Spleen (tissue), 11 donors: ENCODE measurements at regions not wholly inside any gene's neighbourhood (a gene's known extent, or its start where the extent isn't known, plus 50 kb on each side); places are given as distances from the start of the nearest gene placed in this dataset.

Experiments used
- DNase-seq: peaks from one replicate; pipeline ENCODE4 v3.0.0-alpha.2; 2020
- H3K27ac ChIP-seq, 8 donors: fragments of 200-600 bp; sonication (generic) in 7 of 8; 1 replicate in 4 of 8; 2 replicates in 4 of 8; pipeline versions ENCODE4 v1.5.0 to v1.8.0; 2016 to 2021; ENCODE audit warnings: inconsistent platforms in 4 of 8, mild to moderate bottlenecking in 4 of 8, moderate library complexity in 1 of 8
- H3K27me3 ChIP-seq, 7 donors: fragments of 200-600 bp; sonication (generic) in 6 of 7; replicated peaks in 1 of 7; 1 replicate in 4 of 7; 2 replicates in 3 of 7; pipeline versions ENCODE4 v1.5.0 to v1.8.0; 2016 to 2021; ENCODE audit warnings: inconsistent platforms in 3 of 7, mild to moderate bottlenecking in 1 of 7
- H3K36me3 ChIP-seq, 6 donors: fragments of 200-600 bp; sonication (generic) in 5 of 6; 1 replicate in 4 of 6; 2 replicates in 2 of 6; pipeline versions ENCODE4 v1.5.0 to v1.8.0; 2016 to 2021; ENCODE audit warnings: inconsistent platforms in 2 of 6
- H3K4me1 ChIP-seq, 6 donors: fragments of 200-600 bp; sonication (generic) in 5 of 6; 1 replicate in 3 of 6; 2 replicates in 3 of 6; pipeline versions ENCODE4 v1.5.0 to v1.8.0; 2016 to 2021; ENCODE audit warnings: inconsistent platforms in 3 of 6
- H3K4me3 ChIP-seq, 8 donors: fragments of 200-600 bp; sonication (generic) in 7 of 8; 1 replicate in 4 of 8; 2 replicates in 4 of 8; pipeline versions ENCODE4 v1.5.0 to v1.8.0; 2016 to 2021; ENCODE audit warnings: inconsistent platforms in 4 of 8, mild to moderate bottlenecking in 4 of 8, moderate library complexity in 2 of 8
- H3K9me3 ChIP-seq, 8 donors: fragments of 200-600 bp; sonication (generic) in 7 of 8; 1 replicate in 4 of 8; 2 replicates in 4 of 8; pipeline versions ENCODE4 v1.5.0 to v1.8.0; 2016 to 2021; ENCODE audit warnings: inconsistent platforms in 4 of 8
- POLR2A ChIP-seq, 3 donors: fragments of 450-650 bp; IDR thresholded peaks; one replicate each; pipeline ENCODE4 v1.5.1; 2017; ENCODE audit warnings: antibody characterized with exemption in 3 of 3, mild to moderate bottlenecking in 1 of 3
- POLR2AphosphoS5 ChIP-seq, 3 donors: sonication (generic); formaldehyde crosslinking; IDR thresholded peaks; one replicate each; pipeline ENCODE4 v1.5.1; 2017; ENCODE audit warnings: antibody characterized with exemption in 3 of 3
- WGBS, 5 donors: extraction: QIAGEN DNeasy Blood & Tissue Kit in 3 of 5; methylation state at CpG; one replicate each; pipeline versions ENCODE4 v1.1.5 to v1.1.7; 2013 to 2018; 5-methylcytosine and 5-hydroxymethylcytosine counted together
- intact Hi-C: fragments of 100-400 bp; cut with DNase I; formaldehyde crosslinking; loops from one replicate; pipeline ENCODE4 v1.15.0; 2023; ENCODE audit warnings: low total_unique reads
- TF ChIP-seq, protein P1 (sequence below), 11 experiments: fragments of 200-600 bp in 7 of 11; fragments of 450-650 bp in 4 of 11; sonication (generic) in 4 of 11; IDR thresholded peaks in 8 of 11; conservative IDR thresholded peaks in 3 of 11; 1 replicate in 7 of 11; 2 replicates in 4 of 11; pipeline versions ENCODE4 v1.4.0 to v1.8.0; 2016 to 2021; ENCODE audit warnings: antibody characterized with exemption in 11 of 11, inconsistent platforms in 4 of 11, mild to moderate bottlenecking in 1 of 11
- donor health status: healthy with polysubstance abuse.
- donor health status: DM: no; HTN: no; CAD: no; lungs with moderate emphysema.
- donor health status: DM: no; HTN: no; CAD: no.
- donor health status: Bipolar disorder and iron deficiency.
- donor health status: healthy.
- donor health status: DM: no; HTN: no; CAD: no.
- donor health status: DM: yes; HTN: yes; CAD: no.

DNA sequence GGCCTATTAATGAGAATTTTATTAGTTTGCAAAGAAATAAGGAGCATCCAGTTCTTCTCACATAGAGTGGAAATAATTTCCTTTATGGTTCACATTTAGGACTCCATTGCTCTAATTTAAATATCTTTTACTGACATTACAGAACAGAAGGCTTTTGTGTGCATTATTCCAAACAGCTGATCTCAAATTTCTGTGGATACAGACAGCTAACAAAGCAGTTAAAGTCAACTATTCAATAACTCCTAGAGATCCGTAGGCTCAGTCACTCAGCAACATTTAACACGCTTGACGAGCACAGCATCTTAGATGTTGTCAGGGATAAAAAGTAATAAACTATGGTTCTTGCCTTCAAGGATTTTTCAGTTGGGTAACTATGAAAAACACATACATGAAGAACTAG lies 305.8 kb upstream of the SYNCRIP start:
- H3K4me1 ChIP-seq = no peaks in the 10 kb centered on the region
- TF ChIP-seq POLR2A (IDR thresholded peaks at IDR 0.05) = no peak
- TF ChIP-seq, protein P1, sequence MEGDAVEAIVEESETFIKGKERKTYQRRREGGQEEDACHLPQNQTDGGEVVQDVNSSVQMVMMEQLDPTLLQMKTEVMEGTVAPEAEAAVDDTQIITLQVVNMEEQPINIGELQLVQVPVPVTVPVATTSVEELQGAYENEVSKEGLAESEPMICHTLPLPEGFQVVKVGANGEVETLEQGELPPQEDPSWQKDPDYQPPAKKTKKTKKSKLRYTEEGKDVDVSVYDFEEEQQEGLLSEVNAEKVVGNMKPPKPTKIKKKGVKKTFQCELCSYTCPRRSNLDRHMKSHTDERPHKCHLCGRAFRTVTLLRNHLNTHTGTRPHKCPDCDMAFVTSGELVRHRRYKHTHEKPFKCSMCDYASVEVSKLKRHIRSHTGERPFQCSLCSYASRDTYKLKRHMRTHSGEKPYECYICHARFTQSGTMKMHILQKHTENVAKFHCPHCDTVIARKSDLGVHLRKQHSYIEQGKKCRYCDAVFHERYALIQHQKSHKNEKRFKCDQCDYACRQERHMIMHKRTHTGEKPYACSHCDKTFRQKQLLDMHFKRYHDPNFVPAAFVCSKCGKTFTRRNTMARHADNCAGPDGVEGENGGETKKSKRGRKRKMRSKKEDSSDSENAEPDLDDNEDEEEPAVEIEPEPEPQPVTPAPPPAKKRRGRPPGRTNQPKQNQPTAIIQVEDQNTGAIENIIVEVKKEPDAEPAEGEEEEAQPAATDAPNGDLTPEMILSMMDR (IDR thresholded peaks at IDR 0.05 in 8 of 11, conservative IDR thresholded peaks at IDR 0.05 in 3 of 11) = no peak
- no peak for TF ChIP-seq POLR2AphosphoS5 (IDR thresholded peaks at IDR 0.05)
- H3K9me3 ChIP-seq = peaks cover 0 to 26% (median 14%) of the 10 kb centered on the region in 8 donors
- DNase-seq = no peak
- intact Hi-C loops = no loop called here
- no peak overlapping the region for H3K4me3 ChIP-seq
- 86 to 94% (median 92%) methylated on average over 3 of the region's 3 CpGs for WGBS, 5 donors
- no peaks in the 10 kb centered on the region for H3K27me3 ChIP-seq
- no peak overlapping the region for H3K27ac ChIP-seq
- no peaks in the 10 kb centered on the region for H3K36me3 ChIP-seq

- Histone ChIP-seq H3K4me1 (no peaks in the 10 kb centered on the region), H3K4me3 (no peak overlapping the region), H3K27me3 (no peaks in the 10 kb centered on the region), H3K36me3 (no peaks in the 10 kb centered on the region), H3K27ac (no peak overlapping the region), H3K9me3 (peaks cover 0 to 9% (median 3%) of the 10 kb centered on the region in 8 donors)
- intact Hi-C loops = no loop called here
- 66 to 81% (median 73%) methylated on average over 6 of the region's 6 CpGs for WGBS, 5 donors
- no peak for DNase-seq
- TF ChIP-seq, protein P1 (IDR thresholded peaks at IDR 0.05 in 8 of 11, conservative IDR thresholded peaks at IDR 0.05 in 3 of 11) = no peak
- TF ChIP-seq POLR2AphosphoS5 (IDR thresholded peaks at IDR 0.05) = no peak
- no peak for TF ChIP-seq POLR2A (IDR thresholded peaks at IDR 0.05)
Observed at GRCh38 chr6:85945459-85946185, 302.9 kb upstream of the SYNCRIP start.

DNA sequence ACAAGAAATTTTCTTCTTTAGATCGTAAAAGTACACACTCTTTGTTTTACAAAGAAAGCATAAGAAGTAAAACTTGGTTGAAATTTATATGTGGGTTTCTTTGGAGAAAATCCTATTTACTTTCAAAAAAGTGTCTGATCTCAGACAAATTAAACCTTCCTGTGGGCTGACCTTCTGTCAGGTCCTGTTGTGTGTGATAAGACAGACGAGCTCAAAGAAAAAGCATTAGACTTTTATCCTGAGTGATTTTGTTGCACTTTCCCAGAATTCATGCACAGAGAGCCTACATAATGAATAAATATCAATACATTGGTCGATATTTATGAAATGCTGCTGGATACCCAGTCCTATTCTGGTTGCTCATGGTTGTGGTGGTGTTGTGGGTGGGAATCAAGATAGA lies 302.1 kb upstream of the SYNCRIP start:
- 66 to 79% (median 74%) methylated on average over 3 of the region's 3 CpGs for WGBS, 5 donors
- H3K9me3 ChIP-seq = peaks cover 0 to under 1% (median 0%) of the 10 kb centered on the region in 8 donors

DNA sequence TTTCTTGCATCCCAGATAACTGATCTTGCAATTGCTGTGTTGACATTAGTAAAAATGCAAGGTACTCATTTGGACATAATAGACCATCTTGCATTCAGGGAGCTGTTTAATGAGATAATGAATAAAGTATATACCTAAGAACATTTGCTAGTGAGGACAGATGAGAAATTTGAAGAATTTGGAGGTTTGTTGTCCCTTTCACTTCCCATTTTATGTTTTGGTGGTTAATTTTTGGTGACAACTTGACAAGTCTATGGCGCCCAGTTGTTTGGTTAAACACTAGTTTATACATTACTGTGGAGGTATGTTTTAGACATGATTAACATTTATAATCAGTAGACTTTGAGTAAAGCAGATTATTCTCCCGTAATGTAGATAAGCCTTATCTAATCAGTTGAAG lies 300.2 kb upstream of the SYNCRIP start:
- no peak for DNase-seq
- Histone ChIP-seq H3K4me1 (no peaks in the 10 kb centered on the region), H3K36me3 (no peaks in the 10 kb centered on the region), H3K27ac (no peak overlapping the region), H3K27me3 (no peaks in the 10 kb centered on the region), H3K4me3 (no peak overlapping the region), H3K9me3 (peaks cover 0 to 4% (median 0%) of the 10 kb centered on the region in 8 donors)
- TF ChIP-seq, protein P1 (IDR thresholded peaks at IDR 0.05 in 8 of 11, conservative IDR thresholded peaks at IDR 0.05 in 3 of 11) = no peak
- no peak for TF ChIP-seq POLR2AphosphoS5 (IDR thresholded peaks at IDR 0.05)
- no peak for TF ChIP-seq POLR2A (IDR thresholded peaks at IDR 0.05)
- 65 to 83% (median 72%) methylated on average over 2 of the region's 2 CpGs for WGBS, 5 donors
- intact Hi-C loops = no loop called here

More for the DNA sequence above, 302.1 kb upstream of the SYNCRIP start:
- no peaks in the 10 kb centered on the region for H3K4me1 ChIP-seq
- DNase-seq = no peak
- intact Hi-C loops = no loop called here
- H3K27me3 ChIP-seq = no peaks in the 10 kb centered on the region
- H3K4me3 ChIP-seq = no peak overlapping the region
- H3K36me3 ChIP-seq = no peaks in the 10 kb centered on the region
- TF ChIP-seq POLR2AphosphoS5 (IDR thresholded peaks at IDR 0.05) = no peak
- TF ChIP-seq, protein P1 (IDR thresholded peaks at IDR 0.05 in 8 of 11, conservative IDR thresholded peaks at IDR 0.05 in 3 of 11) = no peak
- TF ChIP-seq POLR2A (IDR thresholded peaks at IDR 0.05) = no peak
- H3K27ac ChIP-seq = no peak overlapping the region
